NCI-H1105 (cell line): ENCODE measurements at regions not wholly inside any gene's neighbourhood (a gene's known extent, or its start where the extent isn't known, plus 50 kb on each side); places are given as distances from the start of the nearest gene placed in this dataset.

ENCODE experiments used
- DNase-seq: peaks from one replicate; lab custom pipeline; 2025; lab: John Stamatoyannopoulos, UW

DNA sequence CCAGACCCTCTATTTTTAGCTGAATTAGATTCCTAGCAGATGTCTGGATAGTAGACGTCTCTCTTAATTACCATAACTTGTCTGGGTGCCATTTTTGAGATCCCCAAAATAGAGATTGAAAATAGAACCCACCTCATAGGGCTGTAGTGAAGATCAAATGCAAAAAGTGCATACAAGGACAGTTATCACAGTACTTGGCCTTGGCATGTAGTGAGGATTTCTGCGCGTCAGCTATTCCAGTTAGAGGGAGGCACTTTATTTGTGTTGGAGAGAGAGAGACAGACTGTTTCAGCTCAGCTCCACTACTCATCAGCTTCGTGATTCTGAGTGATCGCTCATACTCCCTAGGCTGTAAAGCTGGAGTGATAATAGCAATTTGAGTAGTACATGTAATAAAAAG lies 59.6 kb upstream of the CDH13 start:
- no peak for DNase-seq

- DNase-seq = no peak
These were observed 63.4 kb upstream of the CDH13 start for GRCh38 chr16:82563401-82563800.

DNA sequence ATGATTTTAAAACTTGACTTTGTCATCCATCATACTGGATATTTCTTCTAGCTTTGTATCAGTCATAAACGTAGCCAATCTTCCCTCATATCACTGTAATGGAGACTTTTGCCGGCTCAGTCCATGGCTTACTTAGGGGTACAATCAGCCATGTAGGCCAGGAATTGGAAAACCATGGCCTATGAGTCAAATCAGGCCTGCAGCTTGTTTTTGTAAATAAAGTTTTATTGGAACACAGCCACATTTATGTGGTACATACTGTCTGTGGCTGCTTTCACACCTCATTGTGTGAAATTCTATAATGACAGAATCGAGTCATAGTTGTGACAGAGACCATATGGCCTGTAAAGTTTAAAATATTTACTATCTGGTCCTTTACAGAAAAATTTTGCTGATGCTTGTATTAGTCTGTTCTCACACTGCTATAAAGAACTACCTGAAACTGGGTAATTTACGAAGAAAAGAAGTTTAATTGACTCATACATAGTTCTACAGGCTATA lies 64.5 kb upstream of the CDH13 start:
- no peak for DNase-seq

DNA sequence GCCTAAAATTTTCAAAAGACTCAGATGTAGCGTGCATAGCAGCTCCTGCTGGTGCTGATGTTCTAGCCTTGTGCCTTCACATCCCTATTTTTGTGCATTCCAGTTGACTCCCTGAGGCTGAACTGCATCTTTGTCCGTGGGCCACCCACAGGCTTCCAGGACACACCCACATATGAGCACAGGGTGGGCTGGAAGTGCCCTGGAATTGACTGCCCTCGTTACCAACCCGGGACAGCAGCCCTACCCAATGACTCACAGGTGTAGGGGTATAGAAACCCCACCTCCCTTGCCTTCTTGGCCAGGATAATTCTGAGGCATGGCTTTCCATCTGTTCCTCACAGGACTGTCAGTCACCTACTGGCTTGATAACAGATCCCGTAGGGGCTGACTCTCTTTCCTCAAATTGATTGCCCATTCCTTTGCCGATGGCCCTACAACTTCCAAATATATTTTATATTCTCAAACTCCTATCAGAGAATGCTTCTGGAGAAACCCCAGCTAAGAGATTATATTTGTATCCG lies 65.9 kb upstream of the CDH13 start:
- no peak for DNase-seq

DNA sequence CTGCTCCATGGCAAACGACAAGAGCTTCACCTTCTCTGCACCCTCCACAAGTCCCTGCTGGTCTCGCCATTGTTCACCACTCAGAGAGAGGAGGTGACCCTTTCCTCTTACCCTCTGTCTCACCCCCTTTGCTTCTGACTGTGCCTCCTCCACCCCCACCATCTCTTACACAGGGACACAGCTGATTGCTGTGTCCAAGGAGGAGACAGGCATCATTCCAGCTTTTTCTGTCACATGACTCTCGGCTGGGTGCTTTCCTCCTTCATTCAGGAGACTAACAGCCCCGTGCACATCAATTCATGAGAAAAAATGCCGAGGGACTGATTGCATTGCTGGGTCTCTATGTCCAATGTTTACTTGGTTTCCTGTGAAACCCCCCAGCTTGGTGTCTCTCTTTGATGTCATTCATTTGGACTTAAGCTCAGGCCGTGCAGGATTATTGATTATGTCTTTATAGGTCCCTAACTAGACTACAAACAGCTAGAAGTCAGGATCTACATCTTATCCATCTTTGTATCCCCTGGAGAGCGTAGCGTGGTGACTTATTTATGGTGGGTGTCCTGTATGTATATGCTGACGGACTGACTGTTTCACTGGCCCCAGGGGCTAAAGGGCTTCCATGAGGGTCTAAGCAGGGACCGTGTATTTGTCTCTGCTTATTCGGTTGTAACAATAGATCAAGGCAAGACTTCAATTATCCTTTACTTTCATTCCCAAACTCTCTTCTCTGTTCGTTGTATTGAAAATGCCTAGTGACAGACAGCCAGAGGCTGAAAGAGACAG lies 82.2 kb upstream of the CDH13 start:
- no peak for DNase-seq

GRCh38 chr16:82542714-82543113 lies 84.1 kb upstream of the CDH13 start:
- DNase-seq = no peak

DNA sequence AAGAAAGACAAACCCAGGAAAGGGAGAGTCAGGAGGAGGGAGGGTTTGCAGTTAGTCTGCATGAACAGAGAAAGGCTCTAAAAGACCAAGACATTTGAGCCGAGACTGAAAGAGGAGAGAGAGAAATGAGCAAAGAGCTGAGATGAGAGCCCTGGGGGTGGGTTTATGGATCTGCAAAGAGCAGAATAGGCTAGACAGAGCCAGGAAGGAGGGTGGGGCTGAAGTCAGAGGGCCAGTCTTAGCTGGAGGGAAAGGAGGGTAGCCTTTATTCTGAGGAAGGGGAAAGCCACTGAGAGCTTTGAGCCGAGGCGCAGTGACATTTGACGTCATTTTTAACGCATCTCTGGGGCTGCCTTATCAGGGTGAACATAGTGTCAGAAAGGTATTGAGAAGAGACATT lies 85.7 kb upstream of the CDH13 start:
- DNase-seq = no peak

DNA sequence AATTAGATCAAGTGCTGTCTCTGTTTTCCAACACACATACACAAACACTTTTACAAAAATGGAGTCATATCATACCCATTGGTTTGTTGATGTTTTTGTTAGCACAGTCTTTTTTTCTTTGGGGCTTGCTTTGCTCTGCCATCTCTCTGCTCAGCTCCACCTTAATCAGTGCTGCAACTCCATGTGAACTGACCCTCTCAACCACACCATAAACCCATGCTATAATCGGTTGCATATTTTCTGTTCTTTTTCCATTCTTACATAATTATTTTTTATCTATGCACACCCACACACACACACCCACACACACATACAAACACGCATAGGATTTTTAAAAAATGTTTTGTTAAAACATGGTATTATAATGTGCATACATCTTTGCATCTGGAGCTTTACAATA lies 91.0 kb upstream of the CDH13 start:
- no peak for DNase-seq

GRCh38 chr16:82535262-82535661 lies 91.5 kb upstream of the CDH13 start:
- DNase-seq = no peak

- DNase-seq = no peak
These were observed 93.6 kb upstream of the CDH13 start for GRCh38 chr16:82533189-82533588.

DNA sequence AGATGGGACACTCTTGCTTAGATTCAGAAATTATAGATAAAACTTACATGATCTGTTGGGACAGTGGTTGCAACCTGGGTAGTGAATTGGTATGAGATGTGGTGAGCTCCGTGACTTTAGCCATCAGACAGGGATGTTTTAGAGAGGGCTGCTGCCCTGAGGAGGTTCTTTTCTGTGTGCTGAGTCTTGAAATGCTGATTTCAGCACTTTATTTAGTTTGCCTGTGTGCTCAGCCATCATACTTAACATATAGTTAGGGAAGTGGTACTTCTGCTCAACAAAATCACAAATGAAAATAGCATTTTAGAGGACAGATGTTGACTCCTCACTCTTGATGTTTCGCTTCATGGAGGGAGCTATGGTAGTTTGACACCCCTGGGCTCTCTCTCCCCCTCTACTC lies 95.9 kb upstream of the CDH13 start:
- DNase-seq = no peak

GRCh38 chr16:82527101-82527500 lies 99.7 kb upstream of the CDH13 start:
- DNase-seq = no peak

- DNase-seq = no peak
These were observed 101.8 kb upstream of the CDH13 start for GRCh38 chr16:82524976-82525375.

- no peak for DNase-seq
These were observed 103.0 kb upstream of the CDH13 start for GRCh38 chr16:82523815-82524214.

DNA sequence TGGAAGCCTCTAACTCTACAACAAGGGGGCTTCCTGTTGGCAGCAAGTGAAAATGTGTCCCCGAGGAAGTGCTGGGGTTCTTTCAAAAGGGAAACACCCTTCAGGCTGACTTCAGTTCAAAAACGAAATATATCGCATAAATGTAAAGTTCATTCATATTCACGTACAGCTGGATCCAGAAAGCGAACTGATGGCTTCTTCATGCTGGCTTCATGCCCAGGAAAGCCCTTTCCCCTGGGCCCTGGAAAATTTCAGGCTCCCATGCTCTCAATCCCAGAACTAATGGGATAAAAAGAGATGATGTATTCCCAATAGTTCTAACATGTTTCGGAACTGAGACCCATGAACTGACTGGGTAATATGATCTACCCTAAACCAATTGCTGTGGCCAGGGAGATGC lies 104.7 kb upstream of the CDH13 start:
- DNase-seq = no peak

- no peak for DNase-seq
These were observed 108.0 kb upstream of the CDH13 start for GRCh38 chr16:82518811-82519210.

GRCh38 chr16:82514262-82514661 lies 112.5 kb upstream of the CDH13 start:
- no peak for DNase-seq

- DNase-seq = no peak
These were observed 115.9 kb upstream of the CDH13 start for GRCh38 chr16:82510789-82511305.

GRCh38 chr16:82509691-82510430 lies 116.9 kb upstream of the CDH13 start:
- no peak for DNase-seq

DNA sequence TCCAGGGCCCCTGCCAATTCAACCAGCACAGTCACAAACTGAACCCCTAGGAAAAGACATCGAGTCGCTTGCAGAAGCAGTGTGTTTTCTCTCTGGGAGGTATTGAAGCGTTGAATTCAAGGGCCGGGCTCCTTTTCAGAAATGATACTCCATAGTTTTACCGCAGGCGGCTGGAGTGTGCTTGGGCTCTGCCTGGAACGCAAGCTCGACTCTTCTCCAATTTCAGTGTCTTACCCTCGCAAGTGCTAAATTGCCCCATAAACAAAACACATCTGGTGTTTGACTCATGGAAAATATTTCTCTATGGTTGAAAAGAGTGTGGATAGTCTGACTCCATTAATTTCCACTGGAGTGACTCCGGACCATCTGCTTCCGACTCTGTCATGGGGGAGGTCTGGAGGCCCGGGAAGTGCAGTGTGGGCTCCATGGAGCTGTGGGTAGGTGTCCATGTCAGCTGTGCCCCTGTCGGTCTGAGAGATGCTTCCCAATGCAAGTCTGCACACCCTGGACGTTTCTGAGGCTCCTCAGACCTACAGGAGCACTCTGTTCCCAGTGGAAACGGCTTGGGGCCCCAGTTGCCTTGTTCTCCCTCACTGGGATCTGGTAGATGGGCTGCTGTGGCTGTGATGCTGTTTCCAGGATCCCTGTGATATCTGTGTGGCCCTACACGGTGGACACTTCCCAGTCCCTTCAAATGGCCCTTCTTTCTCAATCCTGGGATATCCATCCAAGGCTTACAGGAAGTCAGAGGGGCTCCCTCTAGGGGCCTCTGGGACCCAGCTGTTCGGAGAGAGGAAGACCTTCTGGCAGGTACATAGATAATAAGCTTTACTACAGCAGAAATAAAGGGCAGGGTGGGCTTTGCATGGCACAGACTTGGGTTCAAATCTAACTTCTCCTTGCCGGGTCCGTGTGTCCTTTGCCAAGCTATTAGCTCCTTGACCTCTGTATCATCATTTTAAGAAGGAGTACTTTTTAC lies 119.8 kb upstream of the CDH13 start:
- DNase-seq = no peak

GRCh38 chr16:82504836-82505235 lies 121.9 kb upstream of the CDH13 start:
- DNase-seq = no peak

GRCh38 chr16:82499302-82499701 lies 127.5 kb upstream of the CDH13 start:
- DNase-seq = no peak
